Lower leg skin (tissue), 3 donors: ENCODE measurements at regions not wholly inside any gene's neighbourhood (a gene's known extent, or its start where the extent isn't known, plus 50 kb on each side); places are given as distances from the start of the nearest gene placed in this dataset.

Experiments used
- CTCF ChIP-seq, 3 donors: fragments of 450-650 bp; IDR thresholded peaks; one replicate each; pipeline ENCODE4 v1.5.1; 2016; ENCODE audit warnings: antibody characterized with exemption in 3 of 3, mild to moderate bottlenecking in 3 of 3, moderate library complexity in 2 of 3
- POLR2A ChIP-seq, 2 donors: fragments of 450-650 bp; IDR thresholded peaks; one replicate each; pipeline ENCODE4 v1.6.1; 2016 to 2017; ENCODE audit warnings: antibody characterized with exemption in 2 of 2, mild to moderate bottlenecking in 1 of 2, moderate library complexity in 1 of 2

DNA sequence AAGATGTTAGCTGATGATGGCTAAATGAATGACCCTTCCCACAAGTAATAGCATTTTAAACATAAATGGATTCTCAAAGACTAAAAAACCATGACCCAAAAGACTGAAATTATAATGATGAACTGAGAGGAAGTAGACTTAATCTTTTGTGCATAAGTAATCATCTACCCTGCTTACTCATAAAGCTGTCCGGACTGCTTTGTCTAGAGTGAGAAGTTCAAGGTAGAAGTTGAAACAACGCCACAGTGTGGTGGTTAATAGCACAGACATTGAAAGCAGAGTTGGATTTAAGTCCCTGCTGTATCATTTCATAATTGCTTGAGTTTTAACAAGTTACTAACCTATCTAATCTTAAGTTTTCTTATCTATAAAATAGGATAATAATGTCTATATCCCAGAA is 346.6 kb downstream of the CENPC start:
- TF ChIP-seq CTCF (IDR thresholded peaks at IDR 0.05) (no peak), POLR2A (IDR thresholded peaks at IDR 0.05) (no peak)
